ENCODE measurements at regions not wholly inside any gene's neighbourhood (a gene's known extent, or its start where the extent isn't known, plus 50 kb on each side); places are given as distances from the start of the nearest gene placed in this dataset.
A peak's percentile ranks its signal among the peaks of the same experiment; 100 is the strongest.

DNA sequence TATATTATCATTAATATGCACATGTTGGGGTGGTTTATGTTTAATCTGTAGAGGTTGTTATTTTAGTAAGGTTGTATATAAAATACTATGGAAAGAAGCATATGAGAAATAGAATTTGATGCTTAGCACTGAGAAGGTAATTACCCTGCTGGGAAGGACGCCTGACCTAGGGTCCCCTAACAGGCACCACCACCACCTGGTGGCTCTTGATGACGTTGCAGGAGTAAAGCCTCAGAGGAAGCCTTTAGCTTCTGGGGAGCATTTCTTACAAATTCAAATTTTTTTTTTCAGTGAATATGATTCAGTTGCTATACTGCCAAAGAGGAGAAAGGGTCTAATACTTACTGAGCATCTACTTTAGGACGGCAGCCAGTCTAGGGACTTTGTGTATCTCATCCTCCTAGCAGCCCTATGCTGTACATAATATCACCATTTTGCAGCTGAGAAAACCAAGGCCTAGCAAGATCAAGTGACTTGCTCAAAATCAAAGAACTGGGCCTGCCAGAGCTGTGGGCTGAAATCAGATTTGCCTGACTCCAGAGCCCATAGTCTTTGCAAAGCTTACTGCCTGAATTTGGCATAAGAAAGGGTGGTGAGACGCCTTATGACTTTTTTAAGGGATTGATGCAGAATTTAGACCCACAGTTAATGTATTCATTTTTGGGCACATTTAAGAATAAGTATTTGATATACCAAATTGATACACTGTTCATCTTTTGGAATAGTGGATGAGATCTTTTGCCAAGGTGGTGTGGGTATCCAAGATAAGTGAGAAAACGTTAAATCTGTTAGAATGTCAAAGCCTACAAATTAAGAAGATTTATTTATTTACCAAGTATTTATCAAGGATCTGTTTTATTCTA lies 78.8 kb upstream of the GAREM1 start:
- Histone ChIP-seq H3K27me3 (no peaks in the 10 kb centered on the region), H3K4me1 (no peaks in the 10 kb centered on the region), H3K4me3 (no peak overlapping the region), H3K36me3 (no peaks in the 10 kb centered on the region), H3K27ac (no peak overlapping the region), H3K9me3 (no peaks in the 10 kb centered on the region)
- TF ChIP-seq CTCF (IDR thresholded peaks at IDR 0.05): peak; percentile 26 to 62 (median 60)
- TF ChIP-seq POLR2A (IDR thresholded peaks at IDR 0.05): no peak
- TF ChIP-seq POLR2AphosphoS5 (IDR thresholded peaks at IDR 0.05; ENCODE audit: insufficient read depth in 1 of 2, low read depth in 1 of 2): no peak
- DNase-seq (ENCODE audit: extremely low spot score in 2 of 2): no peak
- intact Hi-C loops (cut with DNase I): loop anchor here (5.0 kb wide), 1 partner anchor 392 kb away; no protein-coding TSS in a partner anchor

- H3K27me3 ChIP-seq: no peaks in the 10 kb centered on the region
- no peaks in the 10 kb centered on the region for H3K4me1 ChIP-seq
- H3K36me3 ChIP-seq: no peaks in the 10 kb centered on the region
- TF ChIP-seq CTCF (IDR thresholded peaks at IDR 0.05) (no peak), POLR2AphosphoS5 (IDR thresholded peaks at IDR 0.05; ENCODE audit: insufficient read depth in 1 of 2, low read depth in 1 of 2) (no peak), POLR2A (IDR thresholded peaks at IDR 0.05) (no peak)
- H3K9me3 ChIP-seq: no peaks in the 10 kb centered on the region
- intact Hi-C loops (cut with DNase I): no loop called here
- no peak overlapping the region for H3K4me3 ChIP-seq
- no peak for DNase-seq (ENCODE audit: extremely low spot score in 2 of 2)
- H3K27ac ChIP-seq: no peak overlapping the region
Observed at GRCh38 chr18:32548688-32549087, 78.0 kb upstream of the GAREM1 start.

GRCh38 chr18:32545631-32546030 lies 74.9 kb upstream of the GAREM1 start:
- no peak for DNase-seq (ENCODE audit: extremely low spot score in 2 of 2)
- TF ChIP-seq POLR2A (IDR thresholded peaks at IDR 0.05) (no peak), POLR2AphosphoS5 (IDR thresholded peaks at IDR 0.05; ENCODE audit: insufficient read depth in 1 of 2, low read depth in 1 of 2) (no peak), CTCF (IDR thresholded peaks at IDR 0.05) (no peak)
- intact Hi-C loops (cut with DNase I): no loop called here
- Histone ChIP-seq H3K27ac (no peak overlapping the region), H3K4me3 (no peak overlapping the region), H3K4me1 (no peaks in the 10 kb centered on the region), H3K9me3 (no peaks in the 10 kb centered on the region), H3K36me3 (no peaks in the 10 kb centered on the region), H3K27me3 (no peaks in the 10 kb centered on the region)

DNA sequence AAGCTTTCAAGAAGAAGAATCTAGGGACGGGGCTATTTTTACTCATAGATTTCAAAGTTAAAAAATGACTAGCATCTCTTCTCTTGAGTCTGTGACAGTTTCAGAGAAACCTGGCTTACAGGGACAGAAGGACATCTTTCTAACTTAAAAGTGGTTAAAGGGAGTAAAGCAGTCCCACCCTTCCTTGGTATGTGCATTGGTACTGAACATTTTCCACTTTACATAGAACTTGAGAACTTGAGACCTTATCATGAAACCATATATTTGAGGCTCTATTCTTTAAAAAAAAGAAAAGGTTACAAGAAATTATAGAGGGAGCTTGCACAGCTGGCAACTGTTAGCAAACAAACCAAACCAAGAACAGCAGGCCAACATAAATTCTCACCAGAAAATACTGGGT lies 73.4 kb upstream of the GAREM1 start:
- no peak overlapping the region for H3K4me3 ChIP-seq
- no peak overlapping the region for H3K27ac ChIP-seq
- no peaks in the 10 kb centered on the region for H3K36me3 ChIP-seq
- H3K27me3 ChIP-seq: no peaks in the 10 kb centered on the region
- TF ChIP-seq POLR2AphosphoS5 (IDR thresholded peaks at IDR 0.05; ENCODE audit: insufficient read depth in 1 of 2, low read depth in 1 of 2) (no peak), POLR2A (IDR thresholded peaks at IDR 0.05) (no peak), CTCF (IDR thresholded peaks at IDR 0.05) (no peak)
- H3K9me3 ChIP-seq: no peaks in the 10 kb centered on the region
- DNase-seq (ENCODE audit: extremely low spot score in 2 of 2): no peak
- intact Hi-C loops (cut with DNase I): no loop called here
- no peaks in the 10 kb centered on the region for H3K4me1 ChIP-seq

GRCh38 chr18:32542221-32542798 lies 71.6 kb upstream of the GAREM1 start:
- Histone ChIP-seq H3K9me3 (no peaks in the 10 kb centered on the region), H3K4me1 (no peaks in the 10 kb centered on the region), H3K4me3 (no peak overlapping the region), H3K27ac (no peak overlapping the region), H3K27me3 (no peaks in the 10 kb centered on the region), H3K36me3 (no peaks in the 10 kb centered on the region)
- DNase-seq (ENCODE audit: extremely low spot score in 2 of 2): no peak
- intact Hi-C loops (cut with DNase I): no loop called here
- TF ChIP-seq POLR2A (IDR thresholded peaks at IDR 0.05) (no peak), POLR2AphosphoS5 (IDR thresholded peaks at IDR 0.05; ENCODE audit: insufficient read depth in 1 of 2, low read depth in 1 of 2) (no peak), CTCF (IDR thresholded peaks at IDR 0.05) (no peak)

Data from vagina (tissue), 2 donors.